Activated naive CD4-positive, alpha-beta T cell treated with anti-CD3 and anti-CD28 coated beads, Interleukin-2, amount 10 ng/mL, durations not matched to agents 7 days and 5 days (primary cell): ENCODE measurements at regions not wholly inside any gene's neighbourhood (a gene's known extent, or its start where the extent isn't known, plus 50 kb on each side); places are given as distances from the start of the nearest gene placed in this dataset.

Source experiments
- CTCF ChIA-PET: fragments of 350-600 bp; sonication (Branson Sonifier 250); formaldehyde crosslinking; loops from one replicate; lab custom pipeline; 2021; ENCODE audit warnings: antibody characterized with exemption; lab: Charles Lee
- DNase-seq: peaks from one replicate; pipeline ENCODE4 v3.0.0-alpha.2; 2020
- H3K27ac Mint-ChIP-seq: one replicate; pipeline ENCODE4 v1.8.0; 2021; ENCODE audit warnings: mild to moderate bottlenecking, moderate library complexity, mixed read lengths
- H3K27me3 Mint-ChIP-seq: one replicate; pipeline ENCODE4 v1.8.0; 2021; ENCODE audit warnings: mild to moderate bottlenecking, mixed read lengths
- H3K36me3 Mint-ChIP-seq: one replicate; pipeline ENCODE4 v1.8.0; 2021; ENCODE audit warnings: mixed read lengths
- H3K4me1 Mint-ChIP-seq: one replicate; pipeline ENCODE4 v1.8.0; 2021; ENCODE audit warnings: mixed read lengths
- H3K4me3 Mint-ChIP-seq: one replicate; pipeline ENCODE4 v1.8.0; 2021; ENCODE audit warnings: mild to moderate bottlenecking, moderate library complexity, mixed read lengths
- H3K9me3 Mint-ChIP-seq: one replicate; pipeline ENCODE4 v1.8.0; 2021; ENCODE audit warnings: mixed read lengths

DNA sequence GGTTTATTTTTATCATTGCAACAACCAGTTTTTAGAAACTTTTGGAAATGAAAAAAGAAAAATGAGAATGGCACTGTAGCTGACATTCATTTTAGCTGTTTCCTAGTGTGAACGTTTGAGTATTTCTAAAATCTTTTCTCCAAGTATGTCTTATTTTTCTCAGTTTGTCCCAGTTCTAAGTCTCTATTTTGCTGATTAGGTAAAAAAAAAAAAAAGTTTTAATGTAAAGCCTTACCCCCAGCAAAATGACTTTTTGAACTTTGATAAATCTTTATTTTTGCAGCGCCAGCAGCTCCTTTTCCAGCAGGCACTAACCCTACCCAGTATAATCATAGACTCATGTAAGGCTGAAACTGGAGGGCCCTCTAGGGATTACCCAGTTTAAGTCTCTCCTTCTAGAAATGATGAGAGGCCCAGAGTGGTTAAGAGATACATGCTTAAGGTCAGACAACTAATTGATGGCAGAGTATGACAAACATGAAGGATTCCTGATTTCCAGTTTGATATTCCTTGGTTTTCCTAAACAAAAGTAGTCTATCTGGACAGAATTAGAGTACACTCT lies 84.3 kb upstream of the SLC4A4 start:
- no peak overlapping the region for H3K4me3 Mint-ChIP-seq

DNA sequence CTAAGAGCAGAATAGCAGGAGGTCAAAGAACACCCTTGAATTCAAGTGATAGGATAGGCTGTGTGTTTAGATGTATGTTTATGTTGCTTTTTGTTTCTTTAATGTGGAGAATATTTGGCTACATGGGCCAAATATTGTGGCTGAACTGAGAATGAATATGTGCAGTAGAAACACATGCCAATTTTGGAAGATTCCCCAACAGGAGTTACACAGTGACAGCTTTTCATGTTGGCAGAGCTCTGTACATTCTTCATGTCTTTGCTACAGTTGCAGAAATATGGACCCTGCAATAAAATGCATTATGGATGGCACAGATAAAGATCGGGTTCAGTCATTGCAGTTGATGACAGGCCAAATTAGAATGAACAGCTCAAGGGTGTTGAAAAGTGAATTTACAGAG lies 82.8 kb upstream of the SLC4A4 start:
- no peak for DNase-seq
- H3K27me3 Mint-ChIP-seq: no peaks in the 10 kb centered on the region
- H3K4me3 Mint-ChIP-seq: no peak overlapping the region
- no peaks in the 10 kb centered on the region for H3K36me3 Mint-ChIP-seq
- CTCF ChIA-PET: no interaction called here
- H3K27ac Mint-ChIP-seq: no peak overlapping the region
- no peaks in the 10 kb centered on the region for H3K9me3 Mint-ChIP-seq
- no peaks in the 10 kb centered on the region for H3K4me1 Mint-ChIP-seq

More for the DNA sequence above, 84.3 kb upstream of the SLC4A4 start:
- DNase-seq: no peak
- H3K9me3 Mint-ChIP-seq: no peaks in the 10 kb centered on the region
- CTCF ChIA-PET: no interaction called here
- H3K4me1 Mint-ChIP-seq: no peaks in the 10 kb centered on the region
- no peaks in the 10 kb centered on the region for H3K36me3 Mint-ChIP-seq
- no peaks in the 10 kb centered on the region for H3K27me3 Mint-ChIP-seq
- H3K27ac Mint-ChIP-seq: no peak overlapping the region

DNA sequence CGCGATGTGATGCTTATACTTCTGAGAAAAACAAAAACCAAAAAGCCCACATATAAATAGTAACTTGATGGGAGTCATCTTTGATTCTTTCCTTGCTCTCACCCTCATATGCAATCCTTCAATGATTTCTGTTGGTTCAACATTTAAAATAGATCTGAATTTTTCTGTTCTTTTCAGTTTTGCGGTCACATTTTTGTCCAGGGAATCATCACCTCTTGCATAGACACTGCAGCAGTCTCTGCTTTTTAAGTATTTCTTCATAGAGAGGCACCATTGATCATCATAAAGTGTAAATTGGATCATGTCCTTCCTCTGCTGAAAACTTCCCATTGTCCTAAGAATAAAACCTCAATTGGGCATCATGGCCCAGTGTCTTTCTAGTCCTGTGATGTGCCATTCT lies 81.1 kb upstream of the SLC4A4 start:
- Mint-ChIP-seq H3K4me3 (no peak overlapping the region), H3K27ac (no peak overlapping the region), H3K9me3 (no peaks in the 10 kb centered on the region), H3K27me3 (no peaks in the 10 kb centered on the region), H3K36me3 (no peaks in the 10 kb centered on the region), H3K4me1 (peaks cover 12% of the 10 kb centered on the region)
- CTCF ChIA-PET: no interaction called here
- no peak for DNase-seq

DNA sequence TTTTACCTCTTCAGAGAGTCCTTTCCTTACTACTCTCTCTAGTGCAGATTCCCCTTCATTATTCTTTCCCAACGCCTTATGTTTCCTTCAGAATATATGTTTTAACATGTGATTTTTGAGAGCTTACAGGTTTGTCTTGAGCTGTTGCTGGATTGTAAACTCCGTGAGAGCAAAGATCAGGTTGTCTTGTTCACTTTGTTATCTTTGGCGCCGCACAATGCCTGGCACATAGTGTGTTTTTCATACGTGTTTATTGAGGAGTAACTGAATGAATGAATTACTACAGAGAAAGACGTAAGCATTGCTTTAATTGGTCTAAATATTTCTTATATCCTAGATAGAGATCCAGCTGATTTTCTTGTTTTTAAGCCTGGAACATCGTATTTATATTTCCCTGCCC lies 80.5 kb upstream of the SLC4A4 start:
- Mint-ChIP-seq H3K36me3 (no peaks in the 10 kb centered on the region), H3K9me3 (no peaks in the 10 kb centered on the region), H3K27me3 (no peaks in the 10 kb centered on the region), H3K27ac (no peak overlapping the region), H3K4me1 (peaks cover 12% of the 10 kb centered on the region), H3K4me3 (no peak overlapping the region)
- no peak for DNase-seq
- CTCF ChIA-PET: no interaction called here

DNA sequence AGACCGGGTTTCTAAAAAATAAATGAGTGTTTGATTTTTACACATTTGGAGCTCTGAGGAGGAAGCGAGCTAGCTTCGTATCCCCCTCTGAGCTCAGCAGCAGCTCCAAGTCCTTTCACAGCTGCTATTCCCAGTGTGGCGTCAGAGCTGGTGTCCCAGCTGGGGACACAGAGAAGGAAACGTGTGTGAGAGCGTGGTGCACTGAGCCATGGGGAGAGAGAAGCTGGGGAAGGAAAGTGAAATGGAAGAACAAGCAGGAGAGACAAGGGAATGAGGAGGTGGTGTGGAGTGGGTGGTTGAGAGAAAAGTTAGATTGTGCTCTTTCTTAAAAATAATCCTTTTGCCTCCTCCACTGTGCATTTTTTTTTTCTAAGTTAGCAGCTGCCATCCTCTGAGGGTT lies 79.5 kb upstream of the SLC4A4 start:
- CTCF ChIA-PET: no interaction called here
- Mint-ChIP-seq H3K4me3 (no peak overlapping the region), H3K27ac (no peak overlapping the region), H3K36me3 (no peaks in the 10 kb centered on the region), H3K27me3 (no peaks in the 10 kb centered on the region), H3K4me1 (peaks cover 12% of the 10 kb centered on the region), H3K9me3 (no peaks in the 10 kb centered on the region)
- DNase-seq: no peak

DNA sequence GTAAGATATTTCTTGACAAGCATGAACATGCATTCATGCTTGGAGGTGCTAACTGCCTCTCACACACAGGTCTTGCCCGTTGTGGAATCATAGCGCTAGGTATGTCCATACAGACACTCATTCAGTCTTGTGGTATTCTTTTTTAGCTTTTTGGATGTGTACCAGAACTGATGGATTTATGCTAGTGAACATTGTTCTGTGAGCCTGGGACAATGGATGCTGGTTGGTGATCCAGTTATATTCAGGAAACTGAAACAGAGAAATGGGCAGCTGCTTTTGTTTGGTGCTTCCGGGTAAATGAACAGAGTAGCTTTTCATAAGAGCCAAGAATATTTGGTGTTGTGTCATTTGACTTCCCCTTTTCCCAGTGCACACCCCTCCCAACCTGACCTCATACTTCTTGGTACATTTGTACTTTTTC lies 78.9 kb upstream of the SLC4A4 start:
- CTCF ChIA-PET: no interaction called here
- no peaks in the 10 kb centered on the region for H3K27me3 Mint-ChIP-seq
- H3K9me3 Mint-ChIP-seq: no peaks in the 10 kb centered on the region
- no peak overlapping the region for H3K27ac Mint-ChIP-seq
- no peak overlapping the region for H3K4me3 Mint-ChIP-seq
- H3K4me1 Mint-ChIP-seq: peaks cover 12% of the 10 kb centered on the region
- no peaks in the 10 kb centered on the region for H3K36me3 Mint-ChIP-seq
- DNase-seq: no peak

DNA sequence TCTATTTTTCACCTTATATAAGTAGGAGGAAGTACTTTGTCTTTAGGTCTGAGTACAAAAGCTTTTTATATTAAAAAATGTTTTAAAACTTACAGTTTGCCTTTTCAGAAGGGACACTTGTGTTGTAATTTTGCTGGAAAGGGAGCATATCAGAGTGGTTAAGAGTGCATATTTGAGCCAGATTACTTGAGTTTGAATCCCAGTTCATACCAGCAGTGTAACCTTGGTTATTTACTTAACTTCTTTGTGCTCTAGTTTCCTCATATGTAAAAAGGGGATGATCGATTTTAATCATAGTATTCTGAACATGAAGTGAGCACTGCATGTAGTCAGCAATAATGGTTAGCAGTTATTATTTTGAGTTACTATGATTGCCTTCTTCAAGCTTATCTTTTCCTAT lies 78.3 kb upstream of the SLC4A4 start:
- no peaks in the 10 kb centered on the region for H3K9me3 Mint-ChIP-seq
- CTCF ChIA-PET: no interaction called here
- H3K27ac Mint-ChIP-seq: no peak overlapping the region
- no peaks in the 10 kb centered on the region for H3K27me3 Mint-ChIP-seq
- no peaks in the 10 kb centered on the region for H3K36me3 Mint-ChIP-seq
- peaks cover 12% of the 10 kb centered on the region for H3K4me1 Mint-ChIP-seq
- H3K4me3 Mint-ChIP-seq: no peak overlapping the region
- no peak for DNase-seq

DNA sequence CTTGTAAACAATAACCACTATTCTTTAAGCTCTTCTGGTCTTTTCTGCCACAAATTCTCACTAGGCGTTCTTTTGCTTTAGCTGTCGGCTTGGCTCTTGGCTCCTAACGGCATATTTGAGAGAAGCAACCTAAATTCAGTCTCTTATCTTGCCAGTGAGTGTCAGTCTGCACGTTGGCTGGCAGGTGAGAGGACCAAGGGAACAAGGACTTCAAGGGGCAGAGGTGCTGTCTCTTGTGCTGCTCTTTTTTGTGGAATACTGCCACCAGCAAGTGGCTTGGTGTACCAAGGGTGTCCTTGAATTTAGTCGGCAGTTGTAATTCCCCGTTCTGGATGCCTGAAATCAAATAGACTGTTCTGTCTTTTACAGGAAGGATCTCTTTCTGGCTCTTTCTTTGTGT lies 77.8 kb upstream of the SLC4A4 start:
- Mint-ChIP-seq H3K4me1 (peaks cover 12% of the 10 kb centered on the region), H3K9me3 (no peaks in the 10 kb centered on the region), H3K36me3 (no peaks in the 10 kb centered on the region), H3K27ac (no peak overlapping the region), H3K27me3 (no peaks in the 10 kb centered on the region), H3K4me3 (no peak overlapping the region)
- CTCF ChIA-PET: no interaction called here
- no peak for DNase-seq

DNA sequence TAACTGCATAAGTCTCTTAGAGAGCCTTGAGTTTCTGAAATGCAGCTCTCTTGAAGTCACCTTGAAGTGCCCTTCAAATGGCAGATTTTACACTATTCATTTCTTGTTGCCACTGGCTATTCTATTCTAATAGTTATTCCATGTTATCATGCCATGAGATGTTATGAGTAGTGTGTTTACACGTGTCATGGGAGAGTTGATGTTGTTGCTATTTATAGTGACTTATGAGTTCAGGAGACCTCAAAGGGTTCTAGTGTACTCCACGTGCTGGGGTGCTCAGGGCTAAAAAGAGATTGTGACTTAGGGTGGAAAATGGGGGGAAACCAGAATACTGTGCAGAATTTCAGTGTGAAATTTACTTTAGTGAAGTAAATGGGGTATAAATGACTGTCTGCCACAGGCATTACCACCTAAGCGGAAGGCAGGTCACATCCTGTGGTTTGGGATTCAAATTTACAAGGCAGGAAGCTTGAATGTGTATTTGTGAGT lies 77.1 kb upstream of the SLC4A4 start:
- no peaks in the 10 kb centered on the region for H3K27me3 Mint-ChIP-seq
- DNase-seq: peak; percentile 29
- CTCF ChIA-PET: interaction anchor here (0.6 kb wide), 1 partner anchor 26 kb away, joined by 6 read pairs; no protein-coding TSS in a partner anchor
- H3K4me3 Mint-ChIP-seq: no peak overlapping the region
- no peaks in the 10 kb centered on the region for H3K9me3 Mint-ChIP-seq
- no peaks in the 10 kb centered on the region for H3K36me3 Mint-ChIP-seq
- peaks cover 12% of the 10 kb centered on the region for H3K4me1 Mint-ChIP-seq
- H3K27ac Mint-ChIP-seq: no peak overlapping the region

DNA sequence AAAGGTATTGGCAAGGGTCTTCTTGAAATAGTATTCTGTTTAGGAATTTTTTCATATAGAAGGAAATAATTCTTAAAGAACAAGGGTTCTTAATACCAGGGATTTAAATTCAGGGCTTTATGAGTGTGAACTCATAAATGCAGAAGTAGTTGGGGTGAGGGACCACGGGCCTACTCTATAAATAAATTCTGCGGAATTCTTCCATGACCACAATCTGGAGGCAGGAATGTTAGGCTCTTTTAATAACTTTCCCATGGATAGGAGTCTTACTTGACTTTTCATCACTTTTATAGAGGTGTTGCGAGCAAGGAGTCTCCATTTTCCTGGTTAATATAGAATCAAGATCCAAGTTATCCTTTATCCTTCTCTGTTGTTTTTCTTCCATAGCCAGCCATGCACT lies 76.7 kb upstream of the SLC4A4 start:
- Mint-ChIP-seq H3K27ac (no peak overlapping the region), H3K27me3 (no peaks in the 10 kb centered on the region), H3K36me3 (no peaks in the 10 kb centered on the region), H3K9me3 (no peaks in the 10 kb centered on the region), H3K4me3 (no peak overlapping the region), H3K4me1 (peaks cover 12% of the 10 kb centered on the region)
- DNase-seq: no peak
- CTCF ChIA-PET: interaction anchor here (0.6 kb wide), 1 partner anchor 26 kb away, joined by 6 read pairs; no protein-coding TSS in a partner anchor

DNA sequence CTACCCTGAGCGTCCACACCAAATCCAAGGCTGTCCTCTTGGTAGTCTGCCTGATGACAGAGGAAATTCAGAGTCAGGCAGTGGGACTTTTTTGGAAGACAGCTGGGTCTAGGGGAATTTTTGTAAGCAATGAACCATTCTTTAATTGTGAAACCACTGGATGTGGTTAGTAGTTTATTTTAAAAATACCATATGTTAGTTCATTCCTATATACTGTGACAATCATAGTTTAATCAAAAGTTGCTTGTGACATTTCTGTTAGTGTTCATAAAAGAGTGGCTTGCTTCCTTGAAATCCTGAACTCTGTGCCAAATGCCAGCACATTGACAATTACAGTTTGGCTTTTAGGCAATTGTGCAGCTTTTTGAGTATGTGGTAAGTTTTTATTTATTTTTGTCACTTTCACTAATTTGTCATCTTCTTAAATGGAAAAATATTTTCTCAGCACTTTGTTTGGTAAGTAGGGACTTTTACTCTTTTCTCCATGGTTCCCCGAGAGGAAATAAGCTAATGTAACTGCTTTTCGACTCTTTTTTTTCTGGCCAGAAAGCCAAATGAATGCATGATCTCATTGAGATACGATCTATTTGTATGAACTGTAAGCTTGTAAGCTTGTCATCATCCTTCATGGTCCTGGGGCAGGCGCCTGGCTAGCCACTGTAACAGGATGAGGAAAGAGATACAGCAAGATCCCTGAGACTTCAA lies 72.6 kb upstream of the SLC4A4 start:
- CTCF ChIA-PET: no interaction called here
- H3K4me1 Mint-ChIP-seq: peaks cover 10% of the 10 kb centered on the region
- H3K9me3 Mint-ChIP-seq: no peaks in the 10 kb centered on the region
- no peak overlapping the region for H3K27ac Mint-ChIP-seq
- H3K36me3 Mint-ChIP-seq: no peaks in the 10 kb centered on the region
- H3K4me3 Mint-ChIP-seq: no peak overlapping the region
- no peak for DNase-seq
- peaks cover 4% of the 10 kb centered on the region for H3K27me3 Mint-ChIP-seq

DNA sequence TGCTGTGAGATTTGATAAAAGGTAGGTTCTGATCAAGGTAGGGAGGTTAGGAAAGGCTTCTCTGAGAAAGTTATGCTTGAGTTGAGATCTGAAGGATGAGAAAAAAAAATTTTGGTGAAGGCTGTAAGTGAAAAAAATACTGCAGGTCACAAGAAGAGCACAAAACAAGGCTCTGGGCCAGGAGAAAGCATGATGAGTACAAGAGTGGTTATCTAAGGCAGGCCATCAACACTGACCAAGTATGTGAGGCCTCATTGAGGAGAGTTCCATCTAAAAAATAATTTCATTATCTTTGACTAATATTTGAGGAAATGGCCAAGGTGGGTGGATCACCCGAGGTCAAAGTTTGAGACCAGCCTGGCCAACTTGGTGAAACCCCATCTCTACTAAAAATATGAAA lies 71.6 kb upstream of the SLC4A4 start:
- Mint-ChIP-seq H3K9me3 (no peaks in the 10 kb centered on the region), H3K27ac (no peak overlapping the region), H3K4me3 (no peak overlapping the region), H3K27me3 (peaks cover 4% of the 10 kb centered on the region), H3K36me3 (no peaks in the 10 kb centered on the region), H3K4me1 (peaks cover 2% of the 10 kb centered on the region)
- CTCF ChIA-PET: no interaction called here
- DNase-seq: no peak

DNA sequence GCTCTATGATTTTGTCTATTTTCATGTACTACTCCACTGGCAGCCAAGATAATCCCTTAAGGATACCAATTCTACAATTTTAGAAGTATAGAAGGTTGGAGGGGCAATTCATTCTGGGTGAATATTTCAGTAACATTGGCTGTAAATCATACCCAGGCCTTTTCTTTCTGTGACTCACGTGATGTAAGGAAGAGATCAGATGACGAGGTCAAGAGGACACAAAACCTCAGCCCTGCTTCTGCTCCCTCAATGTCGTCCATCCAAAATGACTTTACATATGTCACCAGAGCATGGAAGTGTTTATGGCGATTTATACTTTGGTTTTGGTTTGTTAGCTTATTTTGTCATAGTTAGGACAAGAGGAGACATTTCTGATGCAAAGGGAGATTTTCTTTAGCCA lies 70.7 kb upstream of the SLC4A4 start:
- CTCF ChIA-PET: no interaction called here
- H3K27ac Mint-ChIP-seq: no peak overlapping the region

DNA sequence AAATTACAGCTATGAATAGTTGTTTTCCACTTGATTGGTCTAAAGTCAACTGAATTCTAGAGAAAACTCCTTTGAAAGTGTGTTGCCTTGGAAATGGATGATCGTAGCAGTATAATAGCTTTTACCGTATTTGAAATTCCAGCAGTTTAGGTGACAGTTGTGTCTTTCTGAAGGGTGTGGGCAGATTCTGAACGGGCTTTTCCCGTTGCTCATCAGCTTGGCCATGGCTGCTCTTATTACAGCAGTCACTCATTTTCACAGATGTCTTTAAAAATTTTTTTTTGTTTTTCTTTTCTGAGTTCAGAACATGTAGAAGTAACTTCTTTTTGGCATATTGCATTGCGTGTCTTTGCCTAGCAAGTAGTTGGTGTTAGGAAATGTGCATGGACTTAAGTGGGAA lies 69.6 kb upstream of the SLC4A4 start:
- no peaks in the 10 kb centered on the region for H3K9me3 Mint-ChIP-seq
- peaks cover under 1% of the 10 kb centered on the region for H3K4me1 Mint-ChIP-seq
- CTCF ChIA-PET: interaction anchor here (1.0 kb wide), 1 partner anchor 442 kb away, joined by 3 read pairs; no protein-coding TSS in a partner anchor
- no peak overlapping the region for H3K4me3 Mint-ChIP-seq
- H3K27me3 Mint-ChIP-seq: peaks cover 4% of the 10 kb centered on the region
- H3K36me3 Mint-ChIP-seq: no peaks in the 10 kb centered on the region
- no peak overlapping the region for H3K27ac Mint-ChIP-seq
- no peak for DNase-seq

More for the DNA sequence above, 70.7 kb upstream of the SLC4A4 start:
- no peak for DNase-seq
- Mint-ChIP-seq H3K4me3 (no peak overlapping the region), H3K27me3 (peaks cover 4% of the 10 kb centered on the region), H3K9me3 (no peaks in the 10 kb centered on the region), H3K36me3 (no peaks in the 10 kb centered on the region), H3K4me1 (no peaks in the 10 kb centered on the region)

DNA sequence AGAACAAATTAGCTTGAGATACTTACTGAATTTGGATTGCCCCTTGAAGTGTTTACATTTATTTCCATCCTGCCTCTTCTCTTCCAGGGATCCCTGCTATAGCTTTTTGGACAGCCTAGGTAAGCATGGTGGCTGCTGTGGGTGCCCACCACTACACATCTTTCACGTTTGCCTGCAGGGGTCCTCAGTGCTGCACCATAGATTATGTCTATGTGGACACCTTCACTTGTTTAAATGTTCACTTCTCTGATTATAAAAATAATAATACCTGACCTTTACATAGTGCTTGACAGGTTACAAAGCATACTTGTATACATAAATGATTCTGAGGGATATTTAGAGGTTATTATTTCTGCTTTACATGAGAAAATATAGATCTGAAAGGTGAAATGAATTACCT lies 67.9 kb upstream of the SLC4A4 start:
- Mint-ChIP-seq H3K4me1 (peaks cover 13% of the 10 kb centered on the region), H3K36me3 (no peaks in the 10 kb centered on the region), H3K9me3 (no peaks in the 10 kb centered on the region), H3K27me3 (peaks cover 4% of the 10 kb centered on the region), H3K27ac (no peak overlapping the region), H3K4me3 (no peak overlapping the region)
- CTCF ChIA-PET: interaction anchor here (0.7 kb wide), 1 partner anchor 1032 kb away, joined by 3 read pairs; no protein-coding TSS in a partner anchor
- DNase-seq: peak; percentile 42
